Activated naive CD4-positive, alpha-beta T cell treated with anti-CD3 and anti-CD28 coated beads for 36 hours (primary cell): ENCODE measurements at regions not wholly inside any gene's neighbourhood (a gene's known extent, or its start where the extent isn't known, plus 50 kb on each side); places are given as distances from the start of the nearest gene placed in this dataset.

Source experiments
- CTCF ChIA-PET: fragments of 350-600 bp; sonication (Branson Sonifier 250); formaldehyde crosslinking; loops from one replicate; lab custom pipeline; 2021; ENCODE audit warnings: antibody characterized with exemption; lab: Charles Lee
- DNase-seq: peaks from one replicate; pipeline ENCODE4 v3.0.0-alpha.2; 2020
- H3K27ac Mint-ChIP-seq: one replicate; pipeline ENCODE4 v1.8.0; 2021; ENCODE audit warnings: mild to moderate bottlenecking, mixed read lengths
- H3K27me3 Mint-ChIP-seq: one replicate; pipeline ENCODE4 v1.8.0; 2021; ENCODE audit warnings: low read depth, mixed read lengths
- H3K36me3 Mint-ChIP-seq: one replicate; pipeline ENCODE4 v1.8.0; 2021; ENCODE audit warnings: low read depth, mixed read lengths
- H3K4me1 Mint-ChIP-seq: one replicate; pipeline ENCODE4 v1.8.0; 2021; ENCODE audit warnings: low read depth, mixed read lengths
- H3K4me3 Mint-ChIP-seq: one replicate; pipeline ENCODE4 v1.8.0; 2021; ENCODE audit warnings: mild to moderate bottlenecking, moderate library complexity, mixed read lengths
- H3K9me3 Mint-ChIP-seq: one replicate; pipeline ENCODE4 v1.8.0; 2021; ENCODE audit warnings: mixed read lengths
- intact Hi-C: fragments of 100-400 bp; cut with micrococcal nuclease; formaldehyde crosslinking; loops from one replicate; pipeline ENCODE4 v1.15.1; 2023

DNA sequence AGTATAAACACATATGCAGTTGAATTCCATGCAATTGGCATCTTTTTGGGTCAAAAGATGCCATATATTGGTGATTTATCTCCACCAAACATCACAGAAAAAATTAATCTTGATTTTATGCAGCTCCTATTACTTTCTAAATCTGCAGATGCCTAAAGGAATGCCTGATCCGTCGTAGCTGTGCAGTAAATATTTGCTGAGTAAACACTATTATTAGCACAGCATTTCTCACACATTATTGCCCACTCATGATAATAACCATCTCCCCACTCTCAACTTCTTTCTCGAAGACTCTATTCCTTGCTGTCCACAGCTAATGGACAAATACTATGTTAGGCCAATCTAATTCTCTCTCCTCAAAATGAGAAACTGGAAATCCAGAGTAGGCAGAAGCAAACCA lies 625.2 kb downstream of the ZIC1 start:
- Mint-ChIP-seq H3K27ac (no peak overlapping the region), H3K36me3 (no peaks in the 10 kb centered on the region), H3K27me3 (no peaks in the 10 kb centered on the region), H3K4me1 (no peaks in the 10 kb centered on the region), H3K4me3 (no peak overlapping the region), H3K9me3 (no peaks in the 10 kb centered on the region)
- no peak for DNase-seq
- CTCF ChIA-PET, result no interaction called here
- intact Hi-C loops, result no loop called here

DNA sequence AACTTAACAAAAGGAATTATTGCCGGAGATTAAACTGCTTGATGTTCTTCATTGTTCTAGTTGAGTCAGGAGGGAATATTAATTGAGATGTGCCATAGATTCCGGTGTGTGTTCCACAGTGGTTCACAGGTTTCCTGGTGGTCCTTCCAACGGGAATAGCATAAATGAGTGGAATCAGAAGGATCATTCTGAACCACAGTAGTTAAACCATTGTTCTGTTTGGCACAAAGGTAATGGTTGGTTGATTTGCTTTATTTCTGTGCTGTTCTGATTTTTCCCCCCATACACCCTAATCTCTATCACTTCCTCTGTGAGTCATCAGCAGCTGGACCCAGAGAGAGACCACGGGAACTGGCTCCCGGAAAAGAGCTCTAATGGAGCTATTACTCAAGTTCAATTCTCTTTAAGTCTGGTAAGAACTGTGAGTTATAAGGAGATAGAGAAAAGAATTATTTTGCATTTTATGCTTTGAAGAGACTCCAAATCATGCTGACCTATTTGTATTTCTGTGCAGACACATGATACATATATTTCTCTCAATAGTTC lies 627.2 kb downstream of the ZIC1 start:
- no peaks in the 10 kb centered on the region for H3K9me3 Mint-ChIP-seq
- intact Hi-C loops, result no loop called here
- no peak for DNase-seq
- CTCF ChIA-PET, result no interaction called here
- no peaks in the 10 kb centered on the region for H3K36me3 Mint-ChIP-seq
- H3K27ac Mint-ChIP-seq, result no peak overlapping the region
- H3K27me3 Mint-ChIP-seq, result no peaks in the 10 kb centered on the region
- no peaks in the 10 kb centered on the region for H3K4me1 Mint-ChIP-seq
- no peak overlapping the region for H3K4me3 Mint-ChIP-seq

- Mint-ChIP-seq H3K9me3 (peaks cover 7% of the 10 kb centered on the region), H3K36me3 (no peaks in the 10 kb centered on the region), H3K27me3 (no peaks in the 10 kb centered on the region), H3K4me3 (no peak overlapping the region), H3K27ac (no peak overlapping the region), H3K4me1 (no peaks in the 10 kb centered on the region)
- CTCF ChIA-PET, result no interaction called here
- DNase-seq, result no peak
- intact Hi-C loops, result no loop called here
Measured at GRCh38 chr3:148042663-148043445, 633.7 kb downstream of the ZIC1 start.

- Mint-ChIP-seq H3K4me1 (no peaks in the 10 kb centered on the region), H3K27me3 (no peaks in the 10 kb centered on the region), H3K36me3 (no peaks in the 10 kb centered on the region), H3K4me3 (no peak overlapping the region), H3K27ac (no peak overlapping the region), H3K9me3 (peaks cover 7% of the 10 kb centered on the region)
- intact Hi-C loops, result no loop called here
- no peak for DNase-seq
- CTCF ChIA-PET, result no interaction called here
Measured at GRCh38 chr3:148044151-148044550, 635.0 kb downstream of the ZIC1 start.

- peaks cover 6% of the 10 kb centered on the region for H3K9me3 Mint-ChIP-seq
- H3K4me3 Mint-ChIP-seq, result no peak overlapping the region
- H3K4me1 Mint-ChIP-seq, result no peaks in the 10 kb centered on the region
- H3K27ac Mint-ChIP-seq, result no peak overlapping the region
- no peaks in the 10 kb centered on the region for H3K27me3 Mint-ChIP-seq
- intact Hi-C loops, result no loop called here
- DNase-seq, result no peak
- CTCF ChIA-PET, result no interaction called here
- H3K36me3 Mint-ChIP-seq, result no peaks in the 10 kb centered on the region
Measured at GRCh38 chr3:148054999-148055398, 642.7 kb upstream of the AGTR1 start.

GRCh38 chr3:148062590-148062989 lies 635.1 kb upstream of the AGTR1 start:
- Mint-ChIP-seq H3K4me3 (no peak overlapping the region), H3K27ac (no peak overlapping the region), H3K36me3 (no peaks in the 10 kb centered on the region), H3K9me3 (no peaks in the 10 kb centered on the region), H3K4me1 (no peaks in the 10 kb centered on the region), H3K27me3 (no peaks in the 10 kb centered on the region)
- DNase-seq, result no peak
- intact Hi-C loops, result no loop called here
- CTCF ChIA-PET, result no interaction called here

DNA sequence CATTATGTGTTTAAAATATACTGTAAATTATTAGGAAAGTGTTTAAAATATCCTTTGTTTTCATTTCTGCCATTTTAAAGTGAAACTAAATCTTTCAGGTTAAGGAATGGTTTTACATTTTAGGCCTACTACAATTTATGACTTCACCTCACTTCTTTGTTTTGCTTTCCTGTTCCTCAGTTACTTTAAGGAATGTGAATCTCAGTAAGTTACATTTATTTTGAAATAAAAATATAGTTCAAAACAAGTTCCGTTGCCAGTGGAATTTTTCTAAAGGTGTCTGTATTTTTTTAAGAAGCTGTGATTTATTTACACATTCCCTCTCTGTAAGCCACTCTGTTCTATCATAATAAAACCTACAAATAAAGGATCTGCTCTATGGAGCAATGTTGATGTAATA lies 630.9 kb upstream of the AGTR1 start:
- CTCF ChIA-PET, result no interaction called here
- no peak overlapping the region for H3K4me3 Mint-ChIP-seq

DNA sequence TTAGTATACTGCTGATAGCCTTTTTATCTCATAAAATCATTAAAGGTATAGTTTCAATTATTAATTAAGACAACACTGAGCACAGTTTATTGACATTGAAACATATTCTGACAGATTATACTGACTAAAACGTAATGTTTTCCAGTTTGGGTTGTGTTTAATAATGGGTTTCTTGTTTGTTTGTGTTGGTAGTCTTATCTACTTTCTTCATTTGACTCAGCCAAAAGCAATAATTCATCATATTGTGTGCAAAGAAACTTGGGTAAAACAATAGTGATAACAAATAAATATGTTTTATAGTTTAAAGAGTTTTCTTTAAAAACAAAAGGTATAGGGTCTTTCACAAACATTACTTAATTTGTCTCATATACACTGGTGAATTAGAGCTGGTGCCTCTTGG lies 629.2 kb upstream of the AGTR1 start:
- H3K4me3 Mint-ChIP-seq, result no peak overlapping the region
- no peak for DNase-seq
- H3K36me3 Mint-ChIP-seq, result no peaks in the 10 kb centered on the region
- H3K27me3 Mint-ChIP-seq, result no peaks in the 10 kb centered on the region
- CTCF ChIA-PET, result no interaction called here
- intact Hi-C loops, result no loop called here
- H3K9me3 Mint-ChIP-seq, result no peaks in the 10 kb centered on the region
- no peak overlapping the region for H3K27ac Mint-ChIP-seq
- no peaks in the 10 kb centered on the region for H3K4me1 Mint-ChIP-seq

More for the DNA sequence above, 630.9 kb upstream of the AGTR1 start:
- no peak for DNase-seq
- Mint-ChIP-seq H3K27me3 (no peaks in the 10 kb centered on the region), H3K4me1 (no peaks in the 10 kb centered on the region), H3K27ac (no peak overlapping the region), H3K9me3 (no peaks in the 10 kb centered on the region), H3K36me3 (no peaks in the 10 kb centered on the region)
- intact Hi-C loops, result no loop called here

- no peak overlapping the region for H3K4me3 Mint-ChIP-seq
- DNase-seq, result no peak
- CTCF ChIA-PET, result no interaction called here
- intact Hi-C loops, result loop anchor here (10.0 kb wide), 1 partner anchor 875 kb away; no protein-coding TSS in a partner anchor
- no peaks in the 10 kb centered on the region for H3K36me3 Mint-ChIP-seq
- no peaks in the 10 kb centered on the region for H3K9me3 Mint-ChIP-seq
- no peak overlapping the region for H3K27ac Mint-ChIP-seq
- no peaks in the 10 kb centered on the region for H3K27me3 Mint-ChIP-seq
- H3K4me1 Mint-ChIP-seq, result no peaks in the 10 kb centered on the region
Measured at GRCh38 chr3:148070041-148070440, 627.7 kb upstream of the AGTR1 start.

GRCh38 chr3:148073721-148074456 lies 623.8 kb upstream of the AGTR1 start:
- CTCF ChIA-PET, result interaction anchor here (1.2 kb wide), 1 partner anchor 9 kb away, joined by 3 read pairs; no protein-coding TSS in a partner anchor
- Mint-ChIP-seq H3K27ac (no peak overlapping the region), H3K4me3 (no peak overlapping the region), H3K4me1 (no peaks in the 10 kb centered on the region), H3K36me3 (no peaks in the 10 kb centered on the region), H3K27me3 (no peaks in the 10 kb centered on the region), H3K9me3 (no peaks in the 10 kb centered on the region)
- DNase-seq, result no peak
- intact Hi-C loops, result loop anchor here (10.0 kb wide), 1 partner anchor 871 kb away; no protein-coding TSS in a partner anchor

GRCh38 chr3:148074946-148075345 lies 622.8 kb upstream of the AGTR1 start:
- Mint-ChIP-seq H3K9me3 (no peaks in the 10 kb centered on the region), H3K27me3 (no peaks in the 10 kb centered on the region), H3K27ac (no peak overlapping the region), H3K4me1 (no peaks in the 10 kb centered on the region), H3K36me3 (no peaks in the 10 kb centered on the region), H3K4me3 (no peak overlapping the region)
- CTCF ChIA-PET, result no interaction called here
- DNase-seq, result no peak
- intact Hi-C loops, result loop anchor here (5.0 to 10.0 kb wide), 3 partner anchors 870 to 1483 kb away; no protein-coding TSS in a partner anchor

- Mint-ChIP-seq H3K27ac (no peak overlapping the region), H3K27me3 (no peaks in the 10 kb centered on the region)
- CTCF ChIA-PET, result no interaction called here
Measured at GRCh38 chr3:148075771-148076716, 621.7 kb upstream of the AGTR1 start.

More at GRCh38 chr3:148075771-148076716, 621.7 kb upstream of the AGTR1 start:
- Mint-ChIP-seq H3K4me3 (no peak overlapping the region), H3K36me3 (no peaks in the 10 kb centered on the region), H3K4me1 (no peaks in the 10 kb centered on the region), H3K9me3 (no peaks in the 10 kb centered on the region)
- intact Hi-C loops, result loop anchor here (5.0 to 10.0 kb wide), 3 partner anchors 869 to 1484 kb away; no protein-coding TSS in a partner anchor
- no peak for DNase-seq
